HepG2 (cell line): ENCODE measurements at regions not wholly inside any gene's neighbourhood (a gene's known extent, or its start where the extent isn't known, plus 50 kb on each side); places are given as distances from the start of the nearest gene placed in this dataset.

Experiments used
- CBX2 ChIP-seq, 2 experiments: fragments of 200-600 bp in 1 of 2; sonication (generic); formaldehyde crosslinking in 1 of 2; IDR thresholded peaks; 2 replicates each; pipeline versions ENCODE4 v1.7.0 to v1.8.1; 2018 to 2022; ENCODE audit warnings: low read depth in 2 of 2, low read length in 1 of 2, mild to moderate bottlenecking in 1 of 2, missing genetic modification reagents in 1 of 2
- GABPA ChIP-seq, 2 experiments: IDR thresholded peaks; 2 replicates each; pipeline ENCODE4 v1.6.1; 2011 to 2016; ENCODE audit warnings: low read depth in 2 of 2, low read length in 1 of 2, missing biosample characterization in 1 of 2, missing genetic modification characterization in 1 of 2
- HCFC1 ChIP-seq: fragments of 150-350 bp; IDR thresholded peaks from 2 replicates; pipeline ENCODE4 v1.6.1; 2014; ENCODE audit warnings: low read depth, low read length
- MXI1 ChIP-seq: IDR thresholded peaks from 3 replicates; pipeline ENCODE4 v1.6.1; 2012; ENCODE audit warnings: low read depth, low read length, inconsistent platforms, borderline replicate concordance
- RFX5 ChIP-seq: IDR thresholded peaks from 2 replicates; pipeline ENCODE4 v1.6.1; 2011; ENCODE audit warnings: low read depth, low read length, improper control_type of control experiment
- RXRB ChIP-seq: IDR thresholded peaks from 2 replicates; pipeline ENCODE4 v1.6.1; 2016; ENCODE audit warnings: borderline replicate concordance, missing genetic modification reagents, missing compliant biosample characterization
- SRSF1 ChIP-seq: fragments of 200-400 bp; formaldehyde crosslinking; optimal IDR thresholded peaks from 2 replicates; pipeline ENCODE3; 2017; ENCODE audit warnings: mild to moderate bottlenecking, low read depth, low read length, moderate library complexity
- ZHX1 ChIP-seq: sonication (generic); formaldehyde crosslinking; IDR thresholded peaks from 2 replicates; pipeline ENCODE4 v1.8.1; 2022; ENCODE audit warnings: low read depth, mild to moderate bottlenecking, missing genetic modification reagents
- ZMAT5 ChIP-seq: sonication (generic); formaldehyde crosslinking; IDR thresholded peaks from 2 replicates; pipeline ENCODE4 v1.5.0; 2020; ENCODE audit warnings: mild to moderate bottlenecking, low read depth, missing genetic modification reagents, borderline replicate concordance
- ZNF512B ChIP-seq: sonication (generic); formaldehyde crosslinking; IDR thresholded peaks from 2 replicates; pipeline ENCODE4 v1.5.1; 2020; ENCODE audit warnings: missing genetic modification reagents, mild to moderate bottlenecking, borderline replicate concordance

GRCh38 chr15:61426466-61426865 is 197.4 kb upstream of the RORA start:
- no peak for TF ChIP-seq ZNF512B (CRISPR knock-in tag)
- no peak for TF ChIP-seq RXRB (CRISPR knock-in tag)
- no peak for TF ChIP-seq SRSF1
- no peak for TF ChIP-seq GABPA (IDR thresholded peaks at IDR 0.05; ENCODE audit: low read depth, low read length)
- TF ChIP-seq GABPA (CRISPR knock-in tag; IDR thresholded peaks at IDR 0.05; ENCODE audit: low read depth), result no peak
- TF ChIP-seq RFX5, result no peak
- TF ChIP-seq ZMAT5 (CRISPR knock-in tag), result no peak
- no peak for TF ChIP-seq ZHX1 (CRISPR knock-in tag)
- no peak for TF ChIP-seq CBX2 (IDR thresholded peaks at IDR 0.05; ENCODE audit: low read depth, low read length)
- no peak for TF ChIP-seq CBX2 (CRISPR knock-in tag; IDR thresholded peaks at IDR 0.05; ENCODE audit: low read depth)
- TF ChIP-seq HCFC1, result no peak
- TF ChIP-seq MXI1, result no peak
